Muscle of leg (tissue), 3 donors: ENCODE measurements at regions not wholly inside any gene's neighbourhood (a gene's known extent, or its start where the extent isn't known, plus 50 kb on each side); places are given as distances from the start of the nearest gene placed in this dataset.

ENCODE experiments used
- DNase-seq: peaks from one replicate; pipeline ENCODE4 v3.0.0; 2013
- H3K27ac ChIP-seq: one replicate; pipeline ENCODE4 v1.5.1; 2013; ENCODE audit warnings: mild to moderate bottlenecking, low read length, control low read depth
- H3K27me3 ChIP-seq: one replicate; pipeline ENCODE4 v1.6.1; 2013; ENCODE audit warnings: low read length; ENCODE audit not compliant: control insufficient read depth, insufficient read depth
- H3K36me3 ChIP-seq: one replicate; pipeline ENCODE4 v1.6.1; 2013; ENCODE audit warnings: low read length; ENCODE audit not compliant: control insufficient read depth, insufficient read depth
- H3K4me1 ChIP-seq: one replicate; pipeline ENCODE4 v1.6.1; 2013; ENCODE audit warnings: low read length; ENCODE audit not compliant: control insufficient read depth, insufficient read depth
- H3K4me3 ChIP-seq: one replicate; pipeline ENCODE4 v1.5.1; 2013; ENCODE audit warnings: low read length, control low read depth
- H3K9me3 ChIP-seq: replicated peaks from 2 replicates; pipeline ENCODE4 v1.6.1; 2013; ENCODE audit warnings: low read depth, low read length; ENCODE audit not compliant: control insufficient read depth
- WGBS: methylation state at CpG from one replicate; pipeline ENCODE4 v1.1.5; 2013; ENCODE audit warnings: missing lambda C conversion rate; ENCODE audit not compliant: insufficient coverage; 5-methylcytosine and 5-hydroxymethylcytosine counted together

- WGBS, result 83% methylated on average over 1 of the region's 4 CpGs
- Histone ChIP-seq H3K36me3 (peaks cover 34% of the 10 kb centered on the region), H3K27me3 (no peaks in the 10 kb centered on the region), H3K9me3 (no peaks in the 10 kb centered on the region), H3K4me1 (peaks cover 8% of the 10 kb centered on the region), H3K27ac (no peak overlapping the region), H3K4me3 (no peak overlapping the region)
- DNase-seq, result no peak
These were observed 50.4 kb downstream of the ZBTB38 start for GRCh38 chr3:141418751-141419150.

GRCh38 chr3:141419946-141420345, 51.6 kb downstream of the ZBTB38 start:
- Histone ChIP-seq H3K36me3 (peaks cover 24% of the 10 kb centered on the region), H3K4me1 (peaks cover 3% of the 10 kb centered on the region), H3K27ac (peak overlapping the region; percentile 26), H3K27me3 (no peaks in the 10 kb centered on the region), H3K9me3 (no peaks in the 10 kb centered on the region), H3K4me3 (no peak overlapping the region)
- DNase-seq, result no peak
- WGBS, result 82% methylated on average over 5 of the region's 5 CpGs

- Histone ChIP-seq H3K4me1 (peaks cover 3% of the 10 kb centered on the region), H3K27ac (no peak overlapping the region), H3K9me3 (no peaks in the 10 kb centered on the region), H3K4me3 (no peak overlapping the region), H3K36me3 (peaks cover 19% of the 10 kb centered on the region), H3K27me3 (no peaks in the 10 kb centered on the region)
- no peak for DNase-seq
- WGBS, result no CpG with 5 or more reads among the region's 2 CpGs
These were observed 52.9 kb downstream of the ZBTB38 start for GRCh38 chr3:141421186-141421585.

GRCh38 chr3:141421639-141422319, 53.5 kb downstream of the ZBTB38 start:
- Histone ChIP-seq H3K27me3 (no peaks in the 10 kb centered on the region), H3K4me1 (peaks cover 8% of the 10 kb centered on the region), H3K4me3 (no peak overlapping the region), H3K9me3 (no peaks in the 10 kb centered on the region), H3K36me3 (peaks cover 15% of the 10 kb centered on the region), H3K27ac (no peak overlapping the region)
- 66% methylated on average over 3 of the region's 5 CpGs for WGBS
- DNase-seq, result no peak

GRCh38 chr3:141422961-141423582, 54.8 kb downstream of the ZBTB38 start:
- H3K4me3 ChIP-seq, result no peak overlapping the region
- peaks cover 11% of the 10 kb centered on the region for H3K4me1 ChIP-seq
- no peak for DNase-seq
- 38% methylated on average over 2 of the region's 6 CpGs for WGBS
- H3K27me3 ChIP-seq, result no peaks in the 10 kb centered on the region
- no peaks in the 10 kb centered on the region for H3K9me3 ChIP-seq
- peaks cover 12% of the 10 kb centered on the region for H3K36me3 ChIP-seq
- no peak overlapping the region for H3K27ac ChIP-seq

- Histone ChIP-seq H3K4me3 (no peak overlapping the region), H3K4me1 (peaks cover 17% of the 10 kb centered on the region), H3K27ac (no peak overlapping the region), H3K9me3 (no peaks in the 10 kb centered on the region), H3K36me3 (peaks cover 14% of the 10 kb centered on the region), H3K27me3 (no peaks in the 10 kb centered on the region)
- WGBS, result 81% methylated on average over 4 of the region's 6 CpGs
- no peak for DNase-seq
These were observed 57.4 kb downstream of the ZBTB38 start for GRCh38 chr3:141425523-141426233.

GRCh38 chr3:141426404-141427034, 58.2 kb downstream of the ZBTB38 start:
- Histone ChIP-seq H3K4me1 (peaks cover 17% of the 10 kb centered on the region), H3K27ac (peak overlapping the region; percentile 47), H3K4me3 (no peak overlapping the region), H3K36me3 (peaks cover 14% of the 10 kb centered on the region), H3K27me3 (no peaks in the 10 kb centered on the region), H3K9me3 (no peaks in the 10 kb centered on the region)
- peak; percentile 90 for DNase-seq
- 0% methylated on average over 1 of the region's 9 CpGs for WGBS

- WGBS, result 87% methylated on average over 4 of the region's 4 CpGs
- Histone ChIP-seq H3K27me3 (no peaks in the 10 kb centered on the region), H3K27ac (no peak overlapping the region), H3K9me3 (no peaks in the 10 kb centered on the region), H3K4me1 (peaks cover 17% of the 10 kb centered on the region), H3K36me3 (peaks cover 12% of the 10 kb centered on the region), H3K4me3 (no peak overlapping the region)
- no peak for DNase-seq
These were observed 59.1 kb upstream of the RASA2 start for GRCh38 chr3:141427764-141428163.

- no peaks in the 10 kb centered on the region for H3K9me3 ChIP-seq
- no peaks in the 10 kb centered on the region for H3K27me3 ChIP-seq
- WGBS, result 73% methylated on average over 17 of the region's 18 CpGs
- H3K27ac ChIP-seq, result no peak overlapping the region
- H3K4me3 ChIP-seq, result no peak overlapping the region
- DNase-seq, result no peak
- H3K36me3 ChIP-seq, result peaks cover 12% of the 10 kb centered on the region
- H3K4me1 ChIP-seq, result peaks cover 17% of the 10 kb centered on the region
These were observed 57.3 kb upstream of the RASA2 start for GRCh38 chr3:141429371-141430035.
